WTC11 (cell line): ENCODE measurements at regions not wholly inside any gene's neighbourhood (a gene's known extent, or its start where the extent isn't known, plus 50 kb on each side); places are given as distances from the start of the nearest gene placed in this dataset.

Experiments used
- ATAC-seq: fragments of 200-7000 bp; cut with Tn5 transposase; 2 replicates; pipeline ENCODE4 v1.10.0; 2021; ENCODE audit warnings: mild to moderate bottlenecking, moderate library complexity
- CTCF ChIA-PET: fragments of 300-600 bp; sonication (Branson Sonifier 250); formaldehyde crosslinking; loops from one replicate; lab custom pipeline; 2021; ENCODE audit warnings: antibody characterized with exemption; lab: Charles Lee
- POLR2A ChIA-PET: fragments of 350-600 bp; sonication (Branson Sonifier 250); formaldehyde crosslinking; loops from one replicate; lab custom pipeline; 2021; ENCODE audit warnings: antibody characterized with exemption; lab: Charles Lee
- DNase-seq: peaks from one replicate; pipeline ENCODE4 v3.0.0; 2021; ENCODE audit warnings: low spot score
- H3K27ac Mint-ChIP-seq: 2 replicates; pipeline ENCODE4 v1.8.0; 2021; ENCODE audit warnings: mixed read lengths
- H3K27me3 Mint-ChIP-seq: 2 replicates; pipeline ENCODE4 v1.8.0; 2021; ENCODE audit warnings: low read depth, mild to moderate bottlenecking, moderate library complexity, mixed read lengths
- H3K36me3 Mint-ChIP-seq: 2 replicates; pipeline ENCODE4 v1.8.0; 2021; ENCODE audit warnings: mixed read lengths
- H3K4me1 Mint-ChIP-seq: 2 replicates; pipeline ENCODE4 v1.8.0; 2022; ENCODE audit warnings: mixed read lengths
- H3K4me3 Mint-ChIP-seq: 2 replicates; pipeline ENCODE4 v1.8.0; 2021; ENCODE audit warnings: mild to moderate bottlenecking, moderate library complexity, mixed read lengths
- H3K9me3 Mint-ChIP-seq: 2 replicates; pipeline ENCODE4 v1.8.0; 2021; ENCODE audit warnings: mixed read lengths
- AFF4 ChIP-seq: sonication (generic); formaldehyde crosslinking; IDR thresholded peaks from 2 replicates; pipeline ENCODE4 v1.8.1; 2023; ENCODE audit warnings: mild to moderate bottlenecking, missing genetic modification reagents, borderline replicate concordance
- E2F1 ChIP-seq: sonication (generic); formaldehyde crosslinking; IDR thresholded peaks from 2 replicates; pipeline ENCODE4 v1.8.0; 2022; ENCODE audit warnings: mild to moderate bottlenecking, missing genetic modification reagents
- FOXJ3 ChIP-seq: sonication (generic); formaldehyde crosslinking; IDR thresholded peaks from 2 replicates; pipeline ENCODE4 v1.9.0; 2021; ENCODE audit warnings: missing genetic modification reagents, mild to moderate bottlenecking, borderline replicate concordance
- GRHL2 ChIP-seq: fragments of 250-450 bp; sonication (Bioruptor Pico); IDR thresholded peaks from 2 replicates; pipeline ENCODE4 v1.8.0; 2022; ENCODE audit warnings: mild to moderate bottlenecking, moderate library complexity; ENCODE audit not compliant: insufficient replicate concordance, severe bottlenecking
- IRF1 ChIP-seq: sonication (generic); formaldehyde crosslinking; IDR thresholded peaks from 2 replicates; pipeline ENCODE4 v1.8.0; 2023; ENCODE audit warnings: missing genetic modification reagents
- NFATC4 ChIP-seq: fragments of 250-450 bp; sonication (Bioruptor Pico); IDR thresholded peaks from 2 replicates; pipeline ENCODE4 v1.9.0; 2021; ENCODE audit warnings: mild to moderate bottlenecking
- RORB ChIP-seq: fragments of 250-450 bp; sonication (Bioruptor Pico); IDR thresholded peaks from 2 replicates; pipeline ENCODE4 v1.9.0; 2021; ENCODE audit warnings: mild to moderate bottlenecking
- SOX15 ChIP-seq: fragments of 250-450 bp; sonication (Bioruptor Pico); IDR thresholded peaks from 2 replicates; pipeline ENCODE4 v1.9.0; 2021; ENCODE audit warnings: mild to moderate bottlenecking
- TP53 ChIP-seq: sonication (generic); formaldehyde crosslinking; IDR thresholded peaks from 2 replicates; pipeline ENCODE4 v1.8.1; 2023; ENCODE audit warnings: mild to moderate bottlenecking, missing genetic modification reagents
- USF2 ChIP-seq: sonication (generic); formaldehyde crosslinking; IDR thresholded peaks from 2 replicates; pipeline ENCODE4 v1.8.1; 2023; ENCODE audit warnings: mild to moderate bottlenecking, missing genetic modification reagents, moderate library complexity
- ZNF263 ChIP-seq: sonication (generic); formaldehyde crosslinking; IDR thresholded peaks from 2 replicates; pipeline ENCODE4 v1.8.1; 2022; ENCODE audit warnings: low read depth, mild to moderate bottlenecking, moderate library complexity, missing genetic modification reagents
- ZNF317 ChIP-seq: sonication (generic); formaldehyde crosslinking; IDR thresholded peaks from 2 replicates; pipeline ENCODE4 v1.8.1; 2023; ENCODE audit warnings: low read depth, mild to moderate bottlenecking, moderate library complexity, missing genetic modification reagents, borderline replicate concordance
- ZNF423 ChIP-seq: fragments of 250-450 bp; sonication (Bioruptor Pico); IDR thresholded peaks from 2 replicates; pipeline ENCODE4 v2.1.2; 2022; ENCODE audit warnings: mild to moderate bottlenecking, moderate library complexity
- TF ChIP-seq, protein P1 (sequence below): fragments of 250-450 bp; sonication (Bioruptor Pico); IDR thresholded peaks from 2 replicates; pipeline ENCODE4 v1.9.0; 2021; ENCODE audit warnings: mild to moderate bottlenecking
- TF ChIP-seq, protein P2 (sequence below): sonication (generic); formaldehyde crosslinking; IDR thresholded peaks from 2 replicates; pipeline ENCODE4 v1.8.1; 2022; ENCODE audit warnings: low read depth, missing genetic modification reagents, borderline replicate concordance
- TF ChIP-seq, protein P3 (sequence below): sonication (generic); formaldehyde crosslinking; conservative IDR thresholded peaks from 2 replicates; pipeline ENCODE4 v1.8.1; 2022; ENCODE audit warnings: mild to moderate bottlenecking, missing genetic modification reagents

DNA sequence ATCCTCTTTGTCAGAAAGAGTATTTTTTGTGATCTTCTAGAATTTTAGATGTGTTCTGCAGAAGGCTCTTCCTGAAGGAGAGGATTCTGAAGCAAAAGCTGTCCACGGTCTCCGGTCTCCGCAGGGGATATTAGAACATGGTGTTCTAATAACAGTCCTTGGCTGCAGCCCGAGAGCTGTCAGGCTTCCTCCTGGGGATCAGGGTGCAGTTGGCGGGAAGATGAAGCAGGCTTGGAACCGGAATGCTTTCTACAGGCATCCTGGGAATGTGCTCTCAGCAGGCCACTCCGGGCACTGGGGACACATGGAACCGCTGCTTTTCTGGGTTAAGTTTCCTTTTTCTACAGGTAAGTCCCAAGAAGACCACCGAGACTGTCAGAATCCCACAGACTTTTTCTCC, 118.6 kb upstream of the PARD3 start:
- ChIA-PET POLR2A (no interaction called here), CTCF (interaction anchor here (0.6 kb wide), 1 partner anchor 1260 kb away, joined by 3 read pairs; no protein-coding TSS in a partner anchor)
- no peak for DNase-seq
- Mint-ChIP-seq H3K27ac (no peak overlapping the region), H3K9me3 (no peaks in the 10 kb centered on the region), H3K36me3 (no peaks in the 10 kb centered on the region), H3K4me1 (peaks cover 23% of the 10 kb centered on the region), H3K27me3 (no peaks in the 10 kb centered on the region), H3K4me3 (no peak overlapping the region)
- TF ChIP-seq E2F1 (CRISPR knock-in tag), result no peak
- TF ChIP-seq ZNF317 (CRISPR knock-in tag), result no peak
- no peak for TF ChIP-seq NFATC4 (CRISPR knock-in tag)
- no peak for TF ChIP-seq ZNF423
- TF ChIP-seq, protein P1, sequence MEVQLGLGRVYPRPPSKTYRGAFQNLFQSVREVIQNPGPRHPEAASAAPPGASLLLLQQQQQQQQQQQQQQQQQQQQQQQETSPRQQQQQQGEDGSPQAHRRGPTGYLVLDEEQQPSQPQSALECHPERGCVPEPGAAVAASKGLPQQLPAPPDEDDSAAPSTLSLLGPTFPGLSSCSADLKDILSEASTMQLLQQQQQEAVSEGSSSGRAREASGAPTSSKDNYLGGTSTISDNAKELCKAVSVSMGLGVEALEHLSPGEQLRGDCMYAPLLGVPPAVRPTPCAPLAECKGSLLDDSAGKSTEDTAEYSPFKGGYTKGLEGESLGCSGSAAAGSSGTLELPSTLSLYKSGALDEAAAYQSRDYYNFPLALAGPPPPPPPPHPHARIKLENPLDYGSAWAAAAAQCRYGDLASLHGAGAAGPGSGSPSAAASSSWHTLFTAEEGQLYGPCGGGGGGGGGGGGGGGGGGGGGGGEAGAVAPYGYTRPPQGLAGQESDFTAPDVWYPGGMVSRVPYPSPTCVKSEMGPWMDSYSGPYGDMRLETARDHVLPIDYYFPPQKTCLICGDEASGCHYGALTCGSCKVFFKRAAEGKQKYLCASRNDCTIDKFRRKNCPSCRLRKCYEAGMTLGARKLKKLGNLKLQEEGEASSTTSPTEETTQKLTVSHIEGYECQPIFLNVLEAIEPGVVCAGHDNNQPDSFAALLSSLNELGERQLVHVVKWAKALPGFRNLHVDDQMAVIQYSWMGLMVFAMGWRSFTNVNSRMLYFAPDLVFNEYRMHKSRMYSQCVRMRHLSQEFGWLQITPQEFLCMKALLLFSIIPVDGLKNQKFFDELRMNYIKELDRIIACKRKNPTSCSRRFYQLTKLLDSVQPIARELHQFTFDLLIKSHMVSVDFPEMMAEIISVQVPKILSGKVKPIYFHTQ, result no peak
- no peak for TF ChIP-seq SOX15
- no peak for TF ChIP-seq ZNF263
- no peak for TF ChIP-seq GRHL2 (CRISPR knock-in tag)
- no peak for TF ChIP-seq USF2
- no peak for TF ChIP-seq TP53 (CRISPR knock-in tag)
- no peak for TF ChIP-seq AFF4 (CRISPR knock-in tag)
- TF ChIP-seq IRF1 (CRISPR knock-in tag), result no peak
- TF ChIP-seq RORB, result no peak
- TF ChIP-seq FOXJ3 (CRISPR knock-in tag), result no peak
- TF ChIP-seq, protein P2, sequence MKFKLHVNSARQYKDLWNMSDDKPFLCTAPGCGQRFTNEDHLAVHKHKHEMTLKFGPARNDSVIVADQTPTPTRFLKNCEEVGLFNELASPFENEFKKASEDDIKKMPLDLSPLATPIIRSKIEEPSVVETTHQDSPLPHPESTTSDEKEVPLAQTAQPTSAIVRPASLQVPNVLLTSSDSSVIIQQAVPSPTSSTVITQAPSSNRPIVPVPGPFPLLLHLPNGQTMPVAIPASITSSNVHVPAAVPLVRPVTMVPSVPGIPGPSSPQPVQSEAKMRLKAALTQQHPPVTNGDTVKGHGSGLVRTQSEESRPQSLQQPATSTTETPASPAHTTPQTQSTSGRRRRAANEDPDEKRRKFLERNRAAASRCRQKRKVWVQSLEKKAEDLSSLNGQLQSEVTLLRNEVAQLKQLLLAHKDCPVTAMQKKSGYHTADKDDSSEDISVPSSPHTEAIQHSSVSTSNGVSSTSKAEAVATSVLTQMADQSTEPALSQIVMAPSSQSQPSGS (CRISPR knock-in tag), result no peak
- TF ChIP-seq, protein P3, sequence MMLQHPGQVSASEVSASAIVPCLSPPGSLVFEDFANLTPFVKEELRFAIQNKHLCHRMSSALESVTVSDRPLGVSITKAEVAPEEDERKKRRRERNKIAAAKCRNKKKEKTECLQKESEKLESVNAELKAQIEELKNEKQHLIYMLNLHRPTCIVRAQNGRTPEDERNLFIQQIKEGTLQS (CRISPR knock-in tag), result no peak
- ATAC-seq, result peak; percentile 37; the same call in 1 of the 2 replicates
